Gastroesophageal sphincter (tissue), 3 donors: ENCODE measurements at regions not wholly inside any gene's neighbourhood (a gene's known extent, or its start where the extent isn't known, plus 50 kb on each side); places are given as distances from the start of the nearest gene placed in this dataset.
"Not testable (repeated sequence)": the region's sequence is repeated elsewhere in the genome, so short reads cannot be mapped to it uniquely, and the experiment has no call there.

ENCODE experiments used
- EP300 ChIP-seq: sonication (generic); formaldehyde crosslinking; IDR thresholded peaks from one replicate; pipeline ENCODE4 v1.6.1; 2017; ENCODE audit warnings: antibody characterized with exemption, mild to moderate bottlenecking
- POLR2A ChIP-seq, 2 donors: fragments of 450-650 bp; IDR thresholded peaks; one replicate each; pipeline ENCODE4 v1.6.1; 2017; ENCODE audit warnings: antibody characterized with exemption in 2 of 2, mild to moderate bottlenecking in 2 of 2, moderate library complexity in 1 of 2
- TF ChIP-seq, protein P1 (sequence below), 4 experiments: fragments of 200-600 bp in 2 of 4; fragments of 450-650 bp in 2 of 4; sonication (generic) in 1 of 4; IDR thresholded peaks; one replicate each; pipeline ENCODE4 v1.5.1; 2017 to 2019; ENCODE audit warnings: antibody characterized with exemption in 4 of 4, mild to moderate bottlenecking in 2 of 4, moderate library complexity in 2 of 4

DNA sequence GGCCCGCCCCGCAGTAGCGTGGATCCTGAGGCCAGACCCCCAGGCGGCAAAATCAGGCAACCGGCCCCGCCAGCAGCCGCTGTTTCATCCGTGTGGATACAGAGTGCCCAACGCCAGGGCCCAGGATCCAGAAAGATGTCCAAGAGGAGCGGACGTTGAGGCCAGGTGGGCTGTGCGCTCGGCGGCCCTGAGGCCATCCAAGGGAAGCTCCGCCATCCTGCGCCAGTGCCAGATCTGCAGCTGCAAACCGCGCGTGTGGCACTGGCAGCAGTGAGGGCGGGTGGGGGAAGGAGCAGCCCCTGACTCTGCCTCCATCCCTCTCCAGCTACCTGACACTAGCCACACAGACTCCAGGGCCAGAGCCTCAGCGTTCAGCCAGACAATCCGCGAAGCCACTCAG lies 668.2 kb downstream of the SPATA31A6 start:
- TF ChIP-seq, protein P1, sequence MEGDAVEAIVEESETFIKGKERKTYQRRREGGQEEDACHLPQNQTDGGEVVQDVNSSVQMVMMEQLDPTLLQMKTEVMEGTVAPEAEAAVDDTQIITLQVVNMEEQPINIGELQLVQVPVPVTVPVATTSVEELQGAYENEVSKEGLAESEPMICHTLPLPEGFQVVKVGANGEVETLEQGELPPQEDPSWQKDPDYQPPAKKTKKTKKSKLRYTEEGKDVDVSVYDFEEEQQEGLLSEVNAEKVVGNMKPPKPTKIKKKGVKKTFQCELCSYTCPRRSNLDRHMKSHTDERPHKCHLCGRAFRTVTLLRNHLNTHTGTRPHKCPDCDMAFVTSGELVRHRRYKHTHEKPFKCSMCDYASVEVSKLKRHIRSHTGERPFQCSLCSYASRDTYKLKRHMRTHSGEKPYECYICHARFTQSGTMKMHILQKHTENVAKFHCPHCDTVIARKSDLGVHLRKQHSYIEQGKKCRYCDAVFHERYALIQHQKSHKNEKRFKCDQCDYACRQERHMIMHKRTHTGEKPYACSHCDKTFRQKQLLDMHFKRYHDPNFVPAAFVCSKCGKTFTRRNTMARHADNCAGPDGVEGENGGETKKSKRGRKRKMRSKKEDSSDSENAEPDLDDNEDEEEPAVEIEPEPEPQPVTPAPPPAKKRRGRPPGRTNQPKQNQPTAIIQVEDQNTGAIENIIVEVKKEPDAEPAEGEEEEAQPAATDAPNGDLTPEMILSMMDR (IDR thresholded peaks at IDR 0.05): not testable (repeated sequence)
- not testable (repeated sequence) for TF ChIP-seq EP300; POLR2A (IDR thresholded peaks at IDR 0.05)
